GM18873 (cell line): ENCODE measurements at regions not wholly inside any gene's neighbourhood (a gene's known extent, or its start where the extent isn't known, plus 50 kb on each side); places are given as distances from the start of the nearest gene placed in this dataset.
"Not testable (repeated sequence)": the region's sequence is repeated elsewhere in the genome, so short reads cannot be mapped to it uniquely, and the experiment has no call there.

Source experiments
- ATAC-seq: cut with Tn5 transposase; IDR thresholded peaks from one replicate; pipeline ENCODE4 v1.9.1; 2021; ENCODE audit warnings: mild to moderate bottlenecking, moderate library complexity, moderate number of reproducible peaks; ENCODE audit not compliant: unreplicated experiment, low FRiP score

GRCh38 chr10:120184547-120185337, 272.3 kb upstream of the PLPP4 start:
- no peak for ATAC-seq

- ATAC-seq: no peak
Measured at GRCh38 chr10:120186506-120186905, 270.5 kb upstream of the PLPP4 start.

- not testable (repeated sequence) for ATAC-seq
Measured at GRCh38 chr10:120187168-120187567, 269.9 kb upstream of the PLPP4 start.

- no peak for ATAC-seq
Measured at GRCh38 chr10:120188950-120189349, 268.1 kb upstream of the PLPP4 start.

GRCh38 chr10:120195984-120196712, 260.9 kb upstream of the PLPP4 start:
- ATAC-seq: no peak

GRCh38 chr10:120204877-120205276, 252.2 kb upstream of the PLPP4 start:
- ATAC-seq: no peak

- no peak for ATAC-seq
Measured at GRCh38 chr10:120205368-120206018, 251.5 kb upstream of the PLPP4 start.

GRCh38 chr10:120208488-120208887, 248.5 kb upstream of the PLPP4 start:
- no peak for ATAC-seq

GRCh38 chr10:120209124-120209762, 247.8 kb upstream of the PLPP4 start:
- ATAC-seq: no peak

GRCh38 chr10:120212275-120212674, 244.8 kb upstream of the PLPP4 start:
- ATAC-seq: no peak

- ATAC-seq: not testable (repeated sequence)
Measured at GRCh38 chr10:120213283-120213682, 243.7 kb upstream of the PLPP4 start.

- no peak for ATAC-seq
Measured at GRCh38 chr10:120217736-120218135, 239.3 kb upstream of the PLPP4 start.

- no peak for ATAC-seq
Measured at GRCh38 chr10:120221873-120222485, 235.0 kb upstream of the PLPP4 start.

GRCh38 chr10:120229641-120230040, 227.4 kb upstream of the PLPP4 start:
- no peak for ATAC-seq

- ATAC-seq: not testable (repeated sequence)
Measured at GRCh38 chr10:120239695-120240094, 217.3 kb upstream of the PLPP4 start.

- no peak for ATAC-seq
Measured at GRCh38 chr10:120251821-120252442, 205.1 kb upstream of the PLPP4 start.

GRCh38 chr10:120253131-120253530, 203.9 kb upstream of the PLPP4 start:
- ATAC-seq: no peak

GRCh38 chr10:120260456-120260855, 196.6 kb upstream of the PLPP4 start:
- ATAC-seq: no peak

GRCh38 chr10:120262857-120263547, 194.0 kb upstream of the PLPP4 start:
- peak; percentile 91 for ATAC-seq
